ENCODE measurements at regions not wholly inside any gene's neighbourhood (a gene's known extent, or its start where the extent isn't known, plus 50 kb on each side); places are given as distances from the start of the nearest gene placed in this dataset.

DNA sequence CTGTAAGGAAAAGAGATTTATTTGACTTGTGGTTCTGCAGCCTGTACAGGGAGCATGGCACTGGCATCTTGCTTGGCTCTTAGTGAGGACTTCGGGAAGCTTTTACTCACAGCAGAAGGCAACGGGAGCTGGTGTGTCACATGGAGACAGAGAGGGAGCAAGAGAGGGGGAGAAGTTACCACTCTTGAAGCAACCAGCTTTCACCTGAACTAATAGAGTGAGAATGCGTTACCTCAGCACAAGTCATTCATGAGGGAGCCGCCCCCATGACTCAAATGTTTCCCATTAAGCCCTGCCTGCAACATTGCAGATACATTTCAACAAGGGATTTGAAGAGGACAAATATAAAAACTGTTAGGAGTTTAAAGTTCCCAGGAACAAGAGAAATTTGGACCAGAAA, 190.0 kb downstream of the CYRIA start:
- no peak for DNase-seq (ENCODE audit: low read depth)
- TF ChIP-seq CTCF (IDR thresholded peaks at IDR 0.05; ENCODE audit: control insufficient read depth, extremely low read depth, insufficient read depth): no peak
- no peak overlapping the region for H3K4me3 ChIP-seq (ENCODE audit: low read depth, low read length)

- no peak overlapping the region for H3K4me3 ChIP-seq (ENCODE audit: low read depth, low read length)
- TF ChIP-seq CTCF (IDR thresholded peaks at IDR 0.05; ENCODE audit: control insufficient read depth, extremely low read depth, insufficient read depth): no peak
- no peak for DNase-seq (ENCODE audit: low read depth)
Observed at GRCh38 chr2:16473575-16473974, 192.1 kb downstream of the CYRIA start.

DNA sequence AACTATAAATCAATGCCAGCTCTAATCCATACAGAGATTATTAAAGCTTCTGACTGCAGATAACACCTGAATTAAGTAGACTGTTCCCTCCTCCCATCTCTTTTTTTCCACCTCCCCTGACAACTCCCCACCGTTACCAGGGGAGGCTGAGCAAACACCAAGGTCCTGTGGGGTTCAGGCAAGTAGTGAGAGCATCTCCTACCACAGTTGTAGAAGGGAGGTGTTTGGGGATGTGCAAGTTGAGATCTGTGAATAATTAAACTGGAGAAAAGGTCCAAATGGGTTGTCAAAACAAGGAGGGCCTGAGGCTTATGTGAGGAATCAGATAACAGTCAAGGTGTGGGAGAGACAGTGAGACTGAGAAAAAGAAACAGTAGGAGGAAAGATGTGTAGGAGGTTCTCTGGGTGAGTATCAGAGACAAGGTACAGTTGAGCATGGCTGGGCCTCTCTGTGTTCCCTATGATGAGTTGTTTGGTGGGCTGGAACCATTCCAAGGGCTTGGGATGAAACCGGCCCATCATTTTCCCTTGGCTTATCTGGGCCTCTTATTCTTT, 194.6 kb downstream of the CYRIA start:
- no peak overlapping the region for H3K4me3 ChIP-seq (ENCODE audit: low read depth, low read length)
- no peak for DNase-seq (ENCODE audit: low read depth)
- no peak for TF ChIP-seq CTCF (IDR thresholded peaks at IDR 0.05; ENCODE audit: control insufficient read depth, extremely low read depth, insufficient read depth)

DNA sequence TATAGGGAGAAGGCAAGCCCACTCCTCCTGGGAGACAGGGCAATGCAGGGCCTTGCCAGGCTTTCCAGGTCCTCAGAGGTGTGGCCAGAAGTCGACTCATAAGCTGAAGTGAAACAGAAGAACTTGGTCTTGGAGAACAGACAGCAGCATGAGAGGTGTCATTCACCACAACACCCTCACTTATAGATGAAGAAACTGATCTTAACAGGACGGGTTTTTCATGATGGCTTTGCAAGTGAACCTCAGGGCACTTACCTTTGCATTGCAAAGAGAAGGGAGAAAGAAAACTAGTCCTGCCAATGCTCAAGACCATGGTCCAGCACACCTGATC, 198.8 kb downstream of the CYRIA start:
- no peak for DNase-seq (ENCODE audit: low read depth)

GRCh38 chr2:16466133-16466820, 199.4 kb downstream of the CYRIA start:
- H3K4me3 ChIP-seq (ENCODE audit: low read depth, low read length): no peak overlapping the region
- no peak for TF ChIP-seq CTCF (IDR thresholded peaks at IDR 0.05; ENCODE audit: control insufficient read depth, extremely low read depth, insufficient read depth)
- no peak for DNase-seq (ENCODE audit: low read depth)

More for the DNA sequence above, 198.8 kb downstream of the CYRIA start:
- TF ChIP-seq CTCF (IDR thresholded peaks at IDR 0.05; ENCODE audit: control insufficient read depth, extremely low read depth, insufficient read depth): no peak
- H3K4me3 ChIP-seq (ENCODE audit: low read depth, low read length): no peak overlapping the region

GRCh38 chr2:16464641-16465040, 201.0 kb downstream of the CYRIA start:
- no peak for DNase-seq (ENCODE audit: low read depth)
- TF ChIP-seq CTCF (IDR thresholded peaks at IDR 0.05; ENCODE audit: control insufficient read depth, extremely low read depth, insufficient read depth): no peak
- H3K4me3 ChIP-seq (ENCODE audit: low read depth, low read length): no peak overlapping the region

GRCh38 chr2:16462958-16463357, 202.7 kb downstream of the CYRIA start:
- no peak for TF ChIP-seq CTCF (IDR thresholded peaks at IDR 0.05; ENCODE audit: control insufficient read depth, extremely low read depth, insufficient read depth)
- no peak overlapping the region for H3K4me3 ChIP-seq (ENCODE audit: low read depth, low read length)
- no peak for DNase-seq (ENCODE audit: low read depth)

Data from LNCaP clone FGC (cell line).